GM19467 (cell line): ENCODE measurements at regions not wholly inside any gene's neighbourhood (a gene's known extent, or its start where the extent isn't known, plus 50 kb on each side); places are given as distances from the start of the nearest gene placed in this dataset.

Source experiments
- ATAC-seq: cut with Tn5 transposase; IDR thresholded peaks from one replicate; pipeline ENCODE4 v1.9.1; 2021; ENCODE audit warnings: mild to moderate bottlenecking, moderate library complexity; ENCODE audit not compliant: unreplicated experiment

DNA sequence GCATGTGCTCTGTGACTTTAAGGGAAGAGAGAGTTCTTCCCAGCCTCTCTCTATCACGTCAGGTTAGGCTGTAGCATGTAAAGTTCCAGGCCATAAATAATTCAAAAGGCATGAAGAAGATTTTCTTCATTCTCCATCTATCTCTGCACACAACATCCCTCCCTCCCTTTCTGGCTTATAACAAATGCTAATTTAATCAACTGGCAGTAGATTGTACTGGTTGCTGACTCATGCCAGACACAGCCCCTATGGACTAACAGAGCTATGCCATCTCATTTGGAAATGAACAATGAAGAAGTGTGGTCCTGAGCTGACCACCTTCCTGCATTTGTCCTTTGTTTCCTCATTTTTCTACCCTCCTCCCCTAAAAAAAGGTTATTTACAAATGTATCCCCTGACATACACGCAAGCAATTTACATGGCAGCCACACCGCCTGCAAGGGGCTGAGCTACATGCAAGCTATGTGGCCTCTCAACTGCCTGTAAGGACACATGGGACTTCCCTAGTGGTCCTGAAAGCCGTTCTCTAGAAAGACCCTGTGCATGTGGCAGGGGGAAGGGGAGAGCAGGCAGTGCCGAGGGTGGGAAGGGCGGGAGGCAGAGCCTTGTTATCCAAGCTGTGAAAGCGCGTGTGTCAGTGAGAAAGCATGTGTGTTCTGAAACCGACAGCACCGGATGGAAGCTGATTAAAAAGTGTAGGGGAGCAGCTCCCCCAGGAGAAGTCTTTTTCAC, 90.9 kb upstream of the KLF7 start:
- ATAC-seq: no peak

DNA sequence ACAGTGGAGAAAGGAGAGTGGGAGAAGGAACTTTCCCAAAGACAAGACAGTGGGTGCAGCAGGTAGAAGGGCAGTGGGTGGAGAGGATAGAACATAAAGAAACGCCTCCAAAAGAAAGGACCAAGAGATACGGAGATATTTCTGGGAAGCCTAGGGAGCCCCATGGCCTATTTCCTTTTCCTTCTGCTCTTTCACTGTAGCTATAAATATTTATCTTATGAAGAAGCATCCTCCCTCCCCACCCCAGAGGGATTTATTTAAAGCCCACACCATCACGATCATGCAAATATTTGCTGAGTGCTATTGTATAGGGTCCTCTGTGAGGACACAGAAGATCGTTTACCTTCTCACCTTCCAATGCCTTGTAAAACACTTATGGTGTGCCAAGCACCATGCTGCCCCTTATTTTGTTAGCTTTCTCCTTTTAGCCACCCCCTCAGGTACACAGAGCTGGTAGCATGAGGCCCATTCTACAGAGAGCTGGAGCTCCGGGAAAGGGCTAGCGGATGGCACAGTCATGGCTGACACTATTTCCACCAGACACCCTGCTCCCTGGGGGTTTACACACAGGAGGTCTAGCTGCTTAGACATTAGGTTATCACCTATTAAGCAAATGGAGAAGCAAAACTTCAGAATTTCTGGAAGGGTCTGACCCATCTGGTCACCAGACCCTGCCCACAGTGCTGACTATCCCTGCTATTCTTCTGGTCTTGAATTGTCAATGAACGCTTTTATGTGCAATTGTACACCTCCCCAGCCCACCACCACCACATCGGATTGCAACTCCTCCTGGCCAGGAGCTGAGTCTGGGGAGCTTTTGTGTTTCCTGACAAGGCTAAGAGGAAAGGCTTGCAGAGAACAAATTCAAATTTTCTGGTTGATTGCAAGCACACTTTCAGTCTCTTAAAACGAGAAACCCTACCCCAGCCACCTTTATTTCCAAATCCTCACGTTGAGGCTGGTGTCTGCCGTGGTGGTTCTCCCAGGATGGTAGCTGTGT, 91.8 kb upstream of the KLF7 start:
- no peak for ATAC-seq

DNA sequence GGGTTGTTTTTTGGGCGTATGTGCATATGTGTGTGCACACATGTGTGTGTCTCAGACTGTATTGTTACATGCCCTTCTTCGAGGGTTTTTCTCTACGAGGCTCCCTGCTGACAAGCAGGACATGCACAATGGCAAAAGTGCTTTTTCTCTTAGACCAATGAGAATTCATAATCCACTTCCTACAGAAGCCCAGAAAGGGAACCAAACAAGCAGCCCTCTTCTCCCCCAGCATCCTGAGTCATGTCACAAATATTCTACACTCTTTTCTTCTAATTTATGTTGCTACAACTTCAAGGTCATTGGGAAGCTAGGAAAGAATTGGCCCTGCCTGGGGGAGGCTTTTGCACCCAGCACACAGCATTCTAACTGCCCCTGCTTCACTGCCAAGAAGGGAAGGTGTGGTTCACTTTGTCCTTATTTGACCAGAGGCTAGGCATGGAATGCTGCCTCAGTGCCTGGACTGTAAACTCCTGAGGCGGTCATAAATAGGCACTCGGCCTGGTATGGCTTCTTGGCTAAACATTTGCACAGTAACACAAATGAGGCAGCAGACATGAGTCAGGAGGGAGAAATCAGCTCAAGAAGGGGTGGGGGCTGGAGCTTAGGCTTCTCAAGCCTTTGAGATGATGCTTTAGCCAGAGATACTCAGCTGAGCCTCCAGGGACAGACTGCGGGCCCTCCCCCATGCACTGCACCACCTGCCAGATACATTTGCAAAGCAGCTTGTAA, 92.7 kb upstream of the KLF7 start:
- ATAC-seq: no peak

DNA sequence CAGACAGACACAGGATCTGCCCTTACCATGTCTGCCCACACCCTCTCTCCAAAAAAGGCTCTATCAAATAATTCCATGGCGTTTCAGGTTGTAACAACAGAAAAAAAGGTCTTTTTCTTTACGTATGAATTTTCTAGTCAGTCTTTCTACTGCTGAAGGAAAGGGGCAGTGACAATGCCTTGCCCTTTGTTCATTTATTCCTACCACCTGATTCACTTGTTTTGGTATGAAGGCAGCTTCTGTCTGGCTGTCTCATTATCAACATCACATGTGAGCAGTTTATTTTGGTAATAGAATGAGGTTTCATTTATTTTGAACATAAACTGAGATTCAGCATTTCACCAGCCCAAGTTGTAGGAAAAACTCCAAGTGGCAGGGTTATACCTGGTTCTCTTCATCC, 94.3 kb upstream of the KLF7 start:
- ATAC-seq: no peak

DNA sequence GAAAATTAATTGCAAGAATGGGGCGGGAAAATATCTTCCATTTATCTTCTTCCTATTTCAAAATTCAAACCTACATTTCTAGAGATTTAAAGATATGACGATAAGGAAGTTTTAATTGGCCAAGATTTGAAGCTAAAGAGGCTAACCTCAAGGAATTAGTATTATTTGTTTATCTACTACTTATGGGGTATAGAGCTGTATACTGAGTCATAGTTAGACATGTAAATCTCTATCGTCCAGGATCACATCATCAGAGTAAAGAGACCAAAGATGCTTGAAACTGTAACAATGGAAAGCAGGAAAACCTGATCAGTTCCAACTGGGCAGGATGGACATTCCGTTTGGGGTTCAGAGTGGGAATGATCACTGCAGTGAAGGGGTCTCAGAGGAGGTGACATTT, 95.2 kb upstream of the KLF7 start:
- no peak for ATAC-seq

DNA sequence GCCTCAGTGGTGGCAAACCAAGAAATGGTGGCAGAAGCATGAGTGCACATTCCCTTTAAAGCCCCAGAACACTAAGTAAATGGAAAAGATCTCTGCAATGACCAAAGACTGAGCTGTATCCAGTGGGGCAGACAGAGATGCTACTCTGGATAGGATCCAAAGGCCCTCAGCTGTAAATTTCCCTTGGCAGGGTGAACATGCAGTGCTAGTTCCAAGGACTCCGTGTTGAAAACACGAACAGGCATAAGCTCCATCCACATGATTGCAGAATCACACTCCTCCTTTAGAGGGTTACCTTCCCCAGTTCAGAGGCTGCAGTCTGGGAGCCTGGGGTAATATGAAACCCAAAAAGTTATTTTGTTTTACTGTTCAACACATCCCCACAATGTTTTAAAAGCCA, 98.6 kb upstream of the KLF7 start:
- no peak for ATAC-seq

DNA sequence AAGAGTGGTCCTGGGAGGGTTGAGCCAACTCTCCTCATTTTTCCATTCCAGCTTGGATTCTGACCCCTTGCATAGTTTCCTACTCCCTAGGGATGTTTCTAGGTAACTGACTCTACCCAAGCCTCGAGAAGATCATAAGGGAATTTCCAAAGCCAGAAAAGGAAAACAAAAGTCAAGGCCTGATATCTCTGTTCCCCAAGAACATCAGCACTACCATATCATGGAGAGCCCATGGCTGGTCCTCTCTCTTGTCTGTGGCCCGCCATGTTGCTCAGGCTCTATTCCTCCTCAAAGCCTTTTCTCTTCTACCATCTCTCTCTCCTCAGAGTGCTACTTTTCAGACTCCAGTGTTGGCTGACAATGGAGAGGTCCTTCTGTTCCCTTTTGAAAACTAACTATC, 99.6 kb upstream of the KLF7 start:
- no peak for ATAC-seq

DNA sequence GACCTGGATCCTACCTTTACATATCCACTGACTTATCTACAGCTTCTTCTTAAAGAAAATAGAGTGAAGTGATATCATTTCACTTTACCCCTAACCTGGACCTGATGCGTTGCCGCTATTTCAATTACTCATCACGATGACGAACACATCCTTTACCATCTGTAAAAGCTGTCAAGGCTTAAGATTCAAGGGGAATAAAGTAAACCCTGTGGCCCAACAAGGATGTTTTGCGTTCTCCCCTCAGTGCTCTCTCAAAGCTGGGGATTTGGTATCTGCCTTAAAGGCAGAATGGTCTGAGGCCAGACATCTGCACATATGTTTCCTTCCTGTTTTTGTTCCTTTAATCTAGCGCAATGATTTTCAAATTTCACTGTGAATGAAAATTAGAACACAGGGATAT, 100.1 kb upstream of the KLF7 start:
- no peak for ATAC-seq

DNA sequence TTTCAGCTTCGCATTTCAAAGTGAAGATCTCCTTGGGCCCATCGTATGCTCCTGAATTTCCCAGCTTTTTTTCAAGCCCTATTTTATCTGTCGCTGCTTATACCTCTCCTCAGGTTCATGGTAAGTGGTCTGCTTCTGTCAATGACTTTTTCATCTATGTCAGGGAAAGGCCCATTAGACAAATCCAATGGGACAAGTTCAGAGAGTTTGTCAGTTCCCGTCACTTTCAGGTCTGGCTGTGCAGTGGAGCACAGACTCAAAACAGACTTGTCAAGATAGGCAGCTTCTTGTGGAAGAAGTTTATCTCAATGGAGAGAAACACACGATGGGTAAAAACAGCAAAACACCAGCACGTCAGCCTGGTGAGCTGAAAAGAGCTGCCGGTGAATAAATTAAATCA, 100.9 kb upstream of the KLF7 start:
- ATAC-seq: no peak

DNA sequence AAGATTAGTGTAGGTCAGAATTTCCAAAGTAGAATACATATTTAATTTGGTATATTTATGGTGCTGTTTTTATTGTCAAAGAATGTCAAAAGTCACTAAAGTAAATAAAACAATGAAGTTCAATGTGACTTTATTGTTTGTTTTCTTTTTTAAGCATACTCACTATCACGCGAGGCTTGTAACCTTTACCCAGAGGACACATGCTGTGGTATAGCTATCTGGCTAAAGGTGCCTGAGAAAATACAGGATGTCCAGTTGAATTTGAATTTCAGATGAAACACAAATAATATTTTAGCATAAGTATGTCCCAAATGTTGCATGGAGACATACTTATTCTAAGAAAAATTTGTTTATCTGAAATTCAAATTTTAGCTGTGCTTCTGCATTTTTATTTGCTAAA, 103.3 kb upstream of the KLF7 start:
- ATAC-seq: no peak

DNA sequence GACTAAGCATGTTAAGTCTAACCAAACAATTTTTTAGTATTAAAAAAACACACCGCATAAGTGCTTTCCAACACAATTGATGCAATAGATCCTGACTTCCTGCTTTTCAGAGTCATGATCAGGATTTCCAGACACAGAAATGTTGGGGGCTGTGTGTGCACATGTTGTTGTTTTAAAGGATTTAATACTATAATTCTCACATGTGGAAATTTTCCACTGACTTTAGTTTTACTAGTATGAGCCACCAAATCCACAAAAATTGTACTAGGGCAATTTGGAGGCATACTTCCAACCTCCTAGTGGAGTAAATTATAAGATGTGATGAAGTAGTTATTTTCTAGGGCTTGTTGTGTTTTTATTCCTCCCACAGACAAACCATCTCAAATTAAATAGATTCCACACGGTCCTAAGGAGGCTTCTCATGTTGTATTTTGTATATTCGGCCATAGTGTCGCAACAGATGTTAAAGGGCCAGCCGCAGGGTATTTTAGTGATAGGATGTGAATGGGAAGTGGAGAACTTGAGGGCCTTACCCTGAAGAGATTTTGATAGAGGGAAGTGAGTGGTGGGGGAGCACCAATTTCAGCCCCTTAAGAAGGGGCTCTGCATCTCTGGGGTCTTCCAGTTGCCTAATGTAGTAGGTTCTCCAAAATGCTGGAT, 108.9 kb upstream of the KLF7 start:
- no peak for ATAC-seq

DNA sequence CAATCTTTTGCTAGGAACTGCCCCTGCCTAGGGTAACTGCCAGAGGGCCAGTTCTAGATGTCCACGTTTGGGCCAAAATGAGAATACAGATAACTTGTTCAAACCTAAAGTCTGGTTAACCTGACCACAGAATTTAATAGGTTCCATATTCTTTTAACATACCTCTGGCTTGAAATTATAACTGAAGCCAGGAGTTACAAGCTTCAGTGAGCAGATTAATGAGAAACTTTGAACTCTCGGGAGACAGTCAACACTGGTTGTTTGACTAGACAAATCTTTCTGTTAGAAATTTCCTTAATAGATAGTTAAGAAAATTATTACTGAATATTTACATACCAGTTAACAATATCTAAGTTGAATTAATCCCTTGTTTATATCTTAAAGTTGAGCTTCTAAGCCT, 110.0 kb upstream of the KLF7 start:
- no peak for ATAC-seq

DNA sequence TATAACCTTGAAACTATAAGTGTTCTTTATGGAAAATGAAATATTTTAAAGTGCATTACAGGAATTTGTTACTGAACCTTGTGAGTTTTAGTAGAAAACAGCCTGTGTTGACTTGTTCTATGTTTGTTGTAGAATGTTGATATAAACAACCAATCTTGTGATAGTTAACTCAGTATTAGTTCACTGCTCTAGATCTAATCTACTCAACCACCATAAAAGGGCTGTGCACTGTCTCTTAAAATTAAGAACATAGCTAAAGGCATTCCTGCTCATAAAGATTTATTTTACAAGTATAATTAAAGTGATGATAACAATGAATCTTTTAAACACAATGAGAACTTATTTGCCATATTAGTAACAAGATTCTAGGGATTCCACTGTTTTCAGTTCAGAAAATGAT, 110.5 kb upstream of the KLF7 start:
- no peak for ATAC-seq

DNA sequence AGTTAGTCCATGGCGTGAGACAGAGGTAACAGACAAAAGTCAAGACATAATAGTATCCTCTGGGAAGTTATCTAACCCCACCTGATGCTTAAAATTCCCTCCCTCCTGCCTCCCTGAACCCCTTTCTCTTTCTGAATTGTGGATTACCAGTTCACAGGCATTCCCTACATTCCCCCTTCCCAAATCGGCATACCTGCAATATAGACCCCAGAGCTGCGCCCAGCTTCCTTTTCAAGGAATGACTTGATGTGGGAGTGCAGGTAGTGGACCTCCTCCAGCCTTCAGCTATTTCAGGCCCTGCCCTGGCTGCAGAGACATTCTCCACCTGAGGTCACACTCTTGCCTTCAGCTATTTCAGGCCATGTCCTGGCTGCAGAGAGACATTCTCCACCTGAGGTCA, 111.1 kb upstream of the KLF7 start:
- no peak for ATAC-seq

DNA sequence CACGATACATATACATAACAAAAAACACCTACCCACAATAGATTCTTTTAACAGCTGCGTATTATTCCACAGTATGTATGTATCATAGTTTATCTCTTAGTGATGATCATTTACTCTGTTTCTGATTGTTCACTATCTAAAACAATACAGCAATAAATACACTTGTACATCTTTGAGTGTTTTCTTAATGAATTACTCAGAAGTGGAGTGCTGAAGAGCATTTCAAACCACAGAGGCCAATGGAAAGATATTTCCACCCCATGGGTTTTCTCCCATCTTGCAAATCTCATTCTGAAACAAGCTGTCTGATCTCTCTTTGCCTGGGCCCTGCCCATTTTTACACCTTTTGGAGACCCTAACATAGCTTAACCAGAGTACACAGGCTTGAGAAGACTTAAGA, 113.8 kb upstream of the KLF7 start:
- ATAC-seq: no peak

DNA sequence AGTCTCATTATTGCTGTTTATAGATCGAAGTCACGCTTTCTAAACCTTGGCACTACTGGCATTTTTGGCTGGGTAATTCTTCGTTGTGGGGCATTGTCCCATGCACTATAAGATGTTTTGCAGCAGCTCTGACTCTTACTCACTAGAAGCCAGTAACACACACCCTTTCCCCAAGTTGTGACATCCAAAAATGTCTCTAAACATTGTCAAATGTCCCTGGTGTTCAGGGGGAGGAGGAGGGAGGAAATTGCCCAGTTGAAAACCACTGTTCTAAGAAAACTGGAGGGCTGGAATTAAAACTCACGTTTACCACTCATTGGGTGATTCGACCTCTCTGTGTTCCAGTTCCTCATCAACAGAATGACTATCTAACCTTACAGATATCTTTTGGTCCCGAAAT, 115.7 kb upstream of the KLF7 start:
- ATAC-seq: no peak

DNA sequence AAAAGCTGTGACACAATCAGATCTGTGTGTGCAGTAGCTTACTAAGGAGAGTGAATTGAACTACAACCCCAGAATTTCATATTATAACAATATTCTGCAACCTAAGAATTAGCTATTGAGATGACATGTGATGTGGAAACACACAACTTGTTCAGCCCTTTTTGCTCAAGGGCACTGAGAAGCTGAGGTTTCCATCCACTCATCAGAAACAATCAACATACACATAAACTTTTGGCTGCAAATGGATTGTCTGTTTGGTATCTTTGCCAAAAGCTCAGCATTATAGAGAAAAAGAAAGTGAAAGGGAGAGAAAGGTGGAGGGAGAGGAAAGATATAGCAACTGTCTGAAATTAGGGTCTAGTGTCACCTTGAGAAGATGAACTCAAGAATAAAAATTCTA, 117.2 kb upstream of the KLF7 start:
- no peak for ATAC-seq

DNA sequence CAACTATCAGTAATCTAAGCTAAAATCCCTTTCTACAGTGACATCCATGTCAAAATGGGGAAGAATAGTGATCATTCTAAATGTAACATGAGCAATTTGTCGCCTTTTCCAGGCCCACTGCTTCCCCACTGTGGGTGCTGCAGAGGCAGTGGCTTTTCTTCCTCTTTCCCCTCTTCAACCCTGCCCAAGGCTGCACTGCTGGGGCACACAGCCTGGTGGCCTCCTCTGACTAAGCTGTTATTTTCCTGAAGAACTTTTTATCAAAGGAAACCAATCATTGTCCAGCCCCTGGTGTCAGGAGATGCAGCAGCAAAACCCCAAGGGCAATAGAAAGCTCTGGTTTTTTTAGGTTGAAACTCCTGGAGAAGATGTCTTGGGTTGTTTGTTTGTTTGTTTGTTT, 117.6 kb upstream of the KLF7 start:
- no peak for ATAC-seq

DNA sequence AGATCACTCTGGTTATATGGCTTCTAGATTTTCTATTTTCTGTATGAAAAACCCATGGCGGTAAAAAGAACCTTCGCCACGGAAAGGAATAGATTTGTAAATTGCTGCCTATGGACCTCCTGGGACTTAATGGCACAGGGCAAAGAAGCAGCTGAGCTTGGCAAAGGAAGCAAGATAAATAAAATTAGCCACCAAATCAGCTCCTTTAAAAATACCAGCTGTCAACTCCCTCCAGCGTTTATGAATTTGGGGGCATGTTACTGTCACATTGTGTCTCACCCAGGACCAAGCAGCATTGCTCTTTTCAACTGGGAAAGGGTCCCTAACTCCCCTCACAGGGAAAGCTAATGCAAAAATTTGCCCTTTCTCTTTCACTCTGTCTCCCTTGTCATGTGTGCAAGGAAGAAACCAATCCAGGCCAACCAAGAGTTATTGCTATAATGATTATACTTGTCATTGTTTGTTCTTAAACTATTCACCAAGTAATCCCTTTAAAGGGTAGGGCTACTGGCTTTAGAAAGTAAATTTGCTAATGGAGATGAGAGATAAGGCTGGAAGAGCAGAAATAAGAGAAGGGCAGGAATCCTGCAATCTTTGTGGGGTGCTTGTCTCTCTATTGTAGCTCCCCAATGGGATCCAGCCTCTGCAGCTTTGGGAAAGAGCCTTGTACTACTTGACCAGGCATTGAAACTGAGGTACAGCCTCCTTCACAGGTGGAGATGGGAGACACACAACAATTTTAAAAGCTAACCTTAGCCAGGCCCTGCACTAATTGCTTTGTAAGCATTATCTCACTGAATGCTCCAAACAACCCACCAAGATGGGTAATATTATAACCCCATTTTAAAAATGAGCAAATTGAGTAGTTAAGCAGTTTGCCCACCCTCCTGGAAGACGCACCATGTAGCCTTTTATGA, 119.1 kb upstream of the KLF7 start:
- ATAC-seq: no peak

DNA sequence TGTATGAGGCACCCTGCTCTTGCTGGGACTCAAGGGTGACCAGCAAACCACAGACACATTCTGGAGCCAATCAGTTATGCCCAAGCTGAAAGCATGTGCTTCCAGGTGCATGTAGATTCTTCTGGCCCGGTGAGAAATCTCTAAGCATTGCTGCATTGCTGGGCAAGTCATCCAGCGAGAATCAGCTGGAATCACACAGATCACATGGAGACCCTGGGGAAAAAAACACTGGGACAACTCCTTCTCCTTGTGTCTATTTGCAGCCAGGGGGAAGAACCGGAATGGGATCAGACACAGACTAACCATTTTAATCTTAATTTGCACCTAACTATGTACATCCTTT, 119.7 kb upstream of the KLF7 start:
- ATAC-seq: no peak
